ENCODE measurements at regions not wholly inside any gene's neighbourhood (a gene's known extent, or its start where the extent isn't known, plus 50 kb on each side); places are given as distances from the start of the nearest gene placed in this dataset. TPM values are rescaled to one million over a fixed set of nuclear protein-coding genes. Genes with fewer than 3 reads are reported as not detected.

- H4K8ac ChIP-seq (ENCODE audit: low read length), result no peak overlapping the region
- no peak overlapping the region for H3K9ac ChIP-seq (ENCODE audit: low read length)
- H3K18ac ChIP-seq (ENCODE audit: low read depth in 1 of 2, low read length in 2 of 2), result peak overlapping the region; percentile 59 to 82
- H3K4me3 ChIP-seq (ENCODE audit: insufficient read depth in 1 of 2, low read depth in 1 of 2, low read length in 2 of 2), result no peak overlapping the region
- 62% methylated on average over 2 of the region's 2 CpGs for WGBS
- peak overlapping the region; percentile 81 for H3K27ac ChIP-seq (ENCODE audit: low read length, poor library complexity, severe bottlenecking)
- no peaks in the 10 kb centered on the region for H3K36me3 ChIP-seq (ENCODE audit: control insufficient read depth in 1 of 2, insufficient read depth in 2 of 2, low read depth in 1 of 2, low read length in 2 of 2)
- peak overlapping the region in 1 of 2 experiments; percentile 83 for H2BK12ac ChIP-seq (ENCODE audit: low read length in 2 of 2)
- H2BK15ac ChIP-seq (ENCODE audit: low read depth, poor library complexity, severe bottlenecking), result no peak overlapping the region
- H4K91ac ChIP-seq (ENCODE audit: low read length), result no peak overlapping the region
- no peaks in the 10 kb centered on the region for H3K27me3 ChIP-seq (ENCODE audit: control insufficient read depth in 1 of 2, insufficient read depth in 1 of 2, low read length in 2 of 2)
- no peaks in the 10 kb centered on the region for H3K9me3 ChIP-seq (ENCODE audit: control insufficient read depth, low read length)
- H3K4ac ChIP-seq (ENCODE audit: low read depth in 1 of 2, low read length in 2 of 2), result no peak overlapping the region
- DNase-seq, result no peak
- H3K4me1 ChIP-seq (ENCODE audit: control insufficient read depth, insufficient read depth, low read depth, low read length), result no peaks in the 10 kb centered on the region
- H2BK5ac ChIP-seq (ENCODE audit: low read depth, low read length, poor library complexity, severe bottlenecking), result no peak overlapping the region
- no peak overlapping the region for H3K23ac ChIP-seq (ENCODE audit: low read length in 2 of 2)
- no peak overlapping the region for H2AFZ ChIP-seq (ENCODE audit: low read depth, low read length)
- H3K79me1 ChIP-seq (replicated peaks; ENCODE audit: low read length, poor library complexity, severe bottlenecking), result no peaks in the 10 kb centered on the region
- H2BK120ac ChIP-seq (ENCODE audit: low read depth, low read length), result no peak overlapping the region
- H2AK5ac ChIP-seq (ENCODE audit: low read length, severe bottlenecking), result no peak overlapping the region
- H3K4me2 ChIP-seq (ENCODE audit: low read length, poor library complexity, severe bottlenecking), result no peak overlapping the region
- H3K14ac ChIP-seq (ENCODE audit: low read length in 2 of 2), result no peak overlapping the region
These were observed 50.0 kb upstream of the NDST3 start for GRCh38 chr4:117984366-117984680.

Small RNA genes in the stretch of these regions (small RNA-seq; reads per million reads assigned to genes)
- not detected for gene AC107399.1 (ENCODE audit: low read depth)
